ENCODE measurements at regions not wholly inside any gene's neighbourhood (a gene's known extent, or its start where the extent isn't known, plus 50 kb on each side); places are given as distances from the start of the nearest gene placed in this dataset.
"Not testable (repeated sequence)": the region's sequence is repeated elsewhere in the genome, so short reads cannot be mapped to it uniquely, and the experiment has no call there.

GRCh38 chr6:3617681-3618311 is 133.7 kb downstream of the PXDC1 start:
- DNase-seq, result no peak

GRCh38 chr6:3617192-3617631 is 134.3 kb downstream of the PXDC1 start:
- peak; percentile 9 for DNase-seq

GRCh38 chr6:3616565-3617176 is 134.8 kb downstream of the PXDC1 start:
- no peak for DNase-seq

DNA sequence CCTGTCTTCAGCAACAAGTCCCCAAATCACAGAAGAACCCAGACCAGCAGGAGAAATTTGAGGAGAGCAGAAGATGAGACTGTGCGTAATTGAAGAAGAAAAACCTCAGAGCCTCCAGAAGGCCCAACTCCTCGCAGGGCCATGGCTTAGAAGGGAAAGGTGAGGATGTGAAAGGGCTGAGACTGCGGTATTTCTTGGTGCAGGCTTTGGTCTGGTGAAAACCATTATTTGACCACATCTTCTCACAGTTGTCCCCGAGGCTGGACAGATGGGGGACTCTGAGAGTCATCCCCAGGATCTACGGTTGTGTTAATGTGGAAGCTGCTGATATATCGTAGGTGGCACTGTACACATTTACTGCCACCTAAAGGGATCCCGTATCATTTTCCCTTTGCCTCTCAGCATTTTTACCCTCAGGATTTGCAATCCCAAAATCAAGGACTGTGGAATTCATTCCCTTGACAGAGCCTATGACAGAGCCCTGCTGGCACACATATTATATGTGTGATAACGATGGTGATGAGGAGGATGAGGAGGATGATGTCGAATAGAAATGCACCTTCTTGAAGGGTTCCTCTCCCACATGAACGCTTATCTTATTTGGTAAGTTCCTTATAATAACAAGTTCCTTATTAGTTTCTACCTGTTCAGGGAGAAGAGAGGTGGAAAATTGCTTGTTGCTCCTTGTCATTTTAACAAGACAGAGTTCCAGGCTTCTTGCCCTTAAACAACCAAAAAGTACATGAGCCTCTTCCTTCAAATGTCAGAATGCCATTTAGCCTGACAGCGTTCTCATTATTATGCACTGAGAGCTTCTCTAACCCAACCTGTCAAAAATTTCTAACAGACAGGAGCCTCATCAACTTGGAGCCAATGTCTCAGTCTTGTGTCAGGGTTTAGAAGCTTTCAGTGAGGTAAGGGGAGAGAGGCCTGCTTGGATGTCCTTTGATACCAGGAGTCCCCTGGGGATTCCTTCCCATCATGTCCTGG is 135.8 kb downstream of the PXDC1 start:
- DNase-seq, result no peak

GRCh38 chr6:3614918-3615317 is 136.6 kb downstream of the PXDC1 start:
- no peak for DNase-seq

GRCh38 chr6:3613565-3613964 is 137.9 kb downstream of the PXDC1 start:
- DNase-seq, result not testable (repeated sequence)

GRCh38 chr6:3612341-3613041 is 139.0 kb downstream of the PXDC1 start:
- peak; percentile 74 for DNase-seq

DNA sequence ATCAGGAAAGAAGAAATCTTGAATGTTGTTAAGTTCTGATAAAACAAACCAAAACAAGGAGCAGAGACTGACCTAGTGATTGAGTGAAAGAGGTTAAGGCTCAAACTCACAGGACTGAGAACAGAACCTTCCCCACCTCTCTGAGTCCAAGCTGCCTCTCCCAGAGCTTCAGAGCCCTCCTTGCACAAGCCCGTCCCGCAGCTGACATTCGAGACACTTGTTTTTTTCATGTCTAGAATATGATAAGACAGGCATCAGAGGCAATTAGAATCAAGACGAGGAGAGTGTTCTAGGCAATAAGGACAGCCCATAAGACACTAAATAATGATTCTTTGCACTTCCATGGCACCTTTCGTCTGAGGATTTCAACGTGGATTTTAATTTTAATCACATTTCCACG is 140.6 kb downstream of the PXDC1 start:
- DNase-seq, result no peak

- no peak for DNase-seq
Observed at GRCh38 chr6:3610206-3610605, 141.3 kb downstream of the PXDC1 start.

DNA sequence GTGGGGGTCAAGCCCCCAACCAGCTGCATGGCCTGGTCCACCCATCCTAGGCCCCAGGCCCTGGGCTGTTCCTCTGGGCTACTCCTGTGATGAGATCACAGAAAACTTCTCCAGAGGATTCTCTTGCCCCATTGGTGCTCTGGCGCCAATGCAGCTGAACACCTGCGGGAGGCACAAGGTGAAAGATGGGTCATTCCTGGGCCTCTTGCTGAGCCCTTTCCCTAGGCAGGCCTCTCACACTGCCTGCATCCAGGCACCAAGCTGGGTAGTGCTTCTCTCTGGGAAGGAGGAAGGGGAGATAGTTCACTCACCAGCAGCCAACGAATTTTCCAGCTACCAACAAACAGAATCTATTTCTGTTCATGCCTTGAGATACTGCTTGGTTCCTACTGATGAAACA is 142.1 kb downstream of the PXDC1 start:
- no peak for DNase-seq

DNA sequence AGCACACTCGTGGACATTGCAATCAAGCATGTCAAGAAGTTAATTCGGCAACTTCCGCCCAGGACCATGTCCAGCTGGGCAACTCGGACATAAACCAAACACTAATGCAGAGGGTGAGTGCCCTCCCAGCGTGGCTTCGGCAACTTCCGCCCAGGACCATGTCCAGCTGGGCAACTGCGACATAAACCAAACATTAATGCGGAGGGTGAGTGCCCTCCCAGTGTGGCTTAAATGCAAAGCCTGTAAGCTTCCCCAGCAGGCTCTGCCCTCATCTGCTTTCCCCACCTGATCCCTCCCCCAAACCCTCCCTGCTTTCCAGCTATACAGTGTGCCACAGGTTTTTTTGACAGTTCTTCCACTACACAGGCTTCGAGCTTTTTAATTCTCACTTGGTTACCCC is 143.4 kb downstream of the PXDC1 start:
- DNase-seq, result no peak

- no peak for DNase-seq
Observed at GRCh38 chr6:3607599-3607998, 143.9 kb downstream of the PXDC1 start.

- DNase-seq, result no peak
Observed at GRCh38 chr6:3607171-3607570, 144.3 kb downstream of the PXDC1 start.

GRCh38 chr6:3603340-3604130 is 146.7 kb upstream of the SLC22A23 start:
- no peak for DNase-seq

DNA sequence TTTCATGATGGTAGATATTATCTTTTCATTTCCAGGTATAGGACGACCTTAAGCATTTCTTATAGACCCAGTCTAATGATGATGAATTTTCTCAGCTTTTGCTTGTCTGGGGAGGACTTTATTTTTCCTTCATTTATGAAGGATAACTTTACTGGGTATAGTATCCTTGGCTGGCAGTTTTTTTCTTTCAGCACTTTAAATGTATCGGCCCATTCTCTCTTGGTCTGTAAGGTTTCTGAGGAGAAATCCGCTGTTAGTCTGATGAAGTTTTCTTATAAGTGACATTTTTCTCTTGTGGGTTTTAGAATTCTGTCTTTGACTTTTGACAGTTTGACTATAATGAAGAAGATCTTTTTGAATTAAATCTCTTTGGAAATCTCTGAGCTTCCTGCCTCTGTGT is 144.7 kb upstream of the SLC22A23 start:
- DNase-seq, result no peak

GRCh38 chr6:3597500-3598064 is 140.7 kb upstream of the SLC22A23 start:
- no peak for DNase-seq

DNA sequence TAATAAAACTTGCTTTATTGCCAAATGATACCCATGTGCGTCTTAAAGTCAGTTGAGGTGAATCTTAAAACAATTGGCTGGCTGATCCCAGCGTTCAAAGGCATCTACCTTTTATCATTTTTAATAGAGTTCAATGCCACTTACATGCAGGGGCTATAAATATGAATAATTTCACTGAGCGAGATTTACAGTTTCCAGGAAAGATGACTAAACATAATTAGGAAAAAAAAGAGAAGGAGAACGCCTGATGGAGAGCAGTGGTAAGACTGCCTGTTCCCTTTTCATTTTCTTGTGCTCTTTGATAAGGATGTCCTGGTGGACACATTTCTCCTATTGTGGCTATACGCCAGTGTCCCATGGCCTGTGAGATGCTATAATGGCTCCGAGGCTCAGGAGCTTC is 139.9 kb upstream of the SLC22A23 start:
- no peak for DNase-seq

GRCh38 chr6:3594201-3594600 is 137.4 kb upstream of the SLC22A23 start:
- DNase-seq, result no peak

- no peak for DNase-seq
Observed at GRCh38 chr6:3593161-3593560, 136.3 kb upstream of the SLC22A23 start.

GRCh38 chr6:3592371-3592941 is 135.6 kb upstream of the SLC22A23 start:
- no peak for DNase-seq

DNA sequence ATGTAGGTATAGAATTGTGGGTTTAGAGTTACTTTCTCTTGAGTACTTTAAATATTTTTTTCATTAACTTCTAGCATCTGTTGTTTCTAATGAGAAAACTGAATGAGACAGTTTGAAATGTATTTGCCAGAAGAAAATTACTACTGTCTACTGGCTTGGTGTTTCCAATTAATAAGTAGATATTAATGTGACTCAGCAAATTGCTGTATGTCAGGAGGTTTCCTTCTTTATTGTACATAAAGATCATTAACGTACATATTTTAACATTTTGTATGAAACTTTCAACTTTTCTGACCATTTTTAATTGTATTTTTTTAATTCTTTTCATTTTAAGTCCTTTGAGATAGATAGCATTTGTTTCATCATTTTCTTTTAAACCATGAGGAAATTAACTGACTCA is 135.1 kb upstream of the SLC22A23 start:
- no peak for DNase-seq

DNA sequence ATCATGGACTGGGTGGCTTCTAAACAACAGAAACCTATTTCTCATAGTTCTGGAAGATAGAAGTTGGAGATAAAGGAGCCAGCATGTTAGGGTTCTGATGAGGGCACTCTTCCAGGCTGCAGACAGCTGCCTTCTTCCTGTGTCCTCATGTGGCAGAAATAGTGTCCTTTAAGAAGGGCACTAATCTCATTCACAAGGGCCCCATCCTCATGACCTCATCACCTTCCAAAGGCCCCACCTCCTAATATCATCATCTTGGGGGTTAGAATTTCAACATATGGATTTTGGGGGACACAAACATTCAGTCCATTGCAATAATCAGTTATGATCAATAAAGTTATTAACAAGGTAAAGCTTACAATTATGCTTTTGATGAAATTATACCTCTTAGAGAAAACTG is 130.8 kb upstream of the SLC22A23 start:
- no peak for DNase-seq
